ENCODE measurements at regions not wholly inside any gene's neighbourhood (a gene's known extent, or its start where the extent isn't known, plus 50 kb on each side); places are given as distances from the start of the nearest gene placed in this dataset.
"Not testable (repeated sequence)": the region's sequence is repeated elsewhere in the genome, so short reads cannot be mapped to it uniquely, and the experiment has no call there.

- DNase-seq (ENCODE audit: low read depth, low spot score): no peak
Observed at GRCh38 chr4:170198747-170199146, 109.0 kb upstream of the AADAT start.

DNA sequence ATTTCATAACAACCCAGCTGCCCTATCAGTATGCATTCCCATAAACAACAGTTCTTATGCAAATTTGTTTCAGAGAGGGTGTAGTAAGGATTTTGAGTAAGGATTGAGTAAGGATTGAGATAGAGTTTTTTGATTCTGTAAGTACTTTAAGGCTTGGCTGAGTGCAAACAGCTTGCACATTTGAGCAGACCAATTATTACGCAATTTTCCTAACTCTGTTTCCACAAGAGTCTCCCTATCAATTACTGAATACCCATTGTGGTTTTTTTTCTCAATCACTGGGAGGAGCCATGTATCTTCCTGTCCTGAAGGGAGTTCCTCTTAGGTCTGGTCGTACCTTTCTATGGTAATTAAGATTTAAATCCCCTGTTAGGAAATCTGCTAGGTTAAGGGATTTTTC lies 105.0 kb upstream of the AADAT start:
- DNase-seq (ENCODE audit: low read depth, low spot score): not testable (repeated sequence)

- DNase-seq (ENCODE audit: low read depth, low spot score): no peak
Observed at GRCh38 chr4:170193496-170193895, 103.7 kb upstream of the AADAT start.

GRCh38 chr4:170190265-170190664 lies 100.5 kb upstream of the AADAT start:
- DNase-seq (ENCODE audit: low read depth, low spot score): no peak

GRCh38 chr4:170170861-170171260 lies 81.1 kb upstream of the AADAT start:
- no peak for DNase-seq (ENCODE audit: low read depth, low spot score)

DNA sequence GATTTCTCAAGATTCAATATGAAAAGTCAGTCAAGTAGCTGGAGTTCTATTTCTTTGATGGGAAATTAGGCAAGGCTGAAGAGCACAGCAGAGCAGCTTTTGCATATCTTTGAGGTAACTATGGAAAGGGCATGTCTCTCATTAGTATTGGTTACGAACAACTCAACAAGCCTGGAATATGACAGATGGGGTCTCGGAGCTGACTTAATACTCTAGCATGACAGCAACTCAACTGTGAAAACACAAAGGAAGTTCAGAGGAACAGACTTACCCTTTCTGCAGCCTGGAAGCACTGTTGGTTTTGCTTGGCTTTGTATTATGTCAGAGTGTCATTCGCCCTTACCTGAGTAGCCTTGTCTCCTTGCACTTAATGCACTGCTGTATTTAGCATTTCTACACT lies 79.9 kb upstream of the AADAT start:
- no peak for DNase-seq (ENCODE audit: low read depth, low spot score)

- no peak for DNase-seq (ENCODE audit: low read depth, low spot score)
Observed at GRCh38 chr4:170167678-170168077, 77.9 kb upstream of the AADAT start.

GRCh38 chr4:170166193-170166592 lies 76.4 kb upstream of the AADAT start:
- not testable (repeated sequence) for DNase-seq (ENCODE audit: low read depth, low spot score)

DNA sequence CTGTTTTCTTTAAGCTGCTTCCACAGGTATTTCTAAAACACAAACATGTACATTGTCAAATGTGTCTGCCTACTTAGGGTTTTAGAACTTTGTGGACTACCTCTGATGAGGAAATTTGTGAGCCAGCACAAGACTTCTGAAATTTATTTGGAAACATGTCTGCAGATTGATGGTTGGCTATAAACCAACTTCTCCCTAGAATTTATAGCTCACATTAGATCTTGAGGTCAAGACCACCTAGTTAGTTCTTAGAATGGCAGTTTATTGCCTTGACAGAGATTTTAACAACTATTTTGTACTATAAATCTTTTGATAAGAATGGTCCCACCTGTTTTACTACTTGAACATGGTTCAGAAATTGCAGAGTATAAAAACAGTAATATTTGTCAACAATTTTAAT lies 72.7 kb upstream of the AADAT start:
- DNase-seq (ENCODE audit: low read depth, low spot score): no peak

- DNase-seq (ENCODE audit: low read depth, low spot score): no peak
Observed at GRCh38 chr4:170157670-170158069, 67.9 kb upstream of the AADAT start.

- no peak for DNase-seq (ENCODE audit: low read depth, low spot score)
Observed at GRCh38 chr4:170145120-170145519, 55.4 kb upstream of the AADAT start.

GRCh38 chr4:170139764-170140163 lies 50.0 kb upstream of the AADAT start:
- no peak for DNase-seq (ENCODE audit: low read depth, low spot score)
